Umbilical cord (tissue), 1 donor: ENCODE measurements at regions not wholly inside any gene's neighbourhood (a gene's known extent, or its start where the extent isn't known, plus 50 kb on each side); places are given as distances from the start of the nearest gene placed in this dataset.
A peak's percentile ranks its signal among the peaks of the same experiment; 100 is the strongest.
"Not testable (repeated sequence)": the region's sequence is repeated elsewhere in the genome, so short reads cannot be mapped to it uniquely, and the experiment has no call there.

Experiments
- DNase-seq: peaks from one replicate; pipeline ENCODE4 v3.0.0-alpha.2; 2015; ENCODE audit warnings: low spot score

- DNase-seq = no peak
Measured at GRCh38 chr4:31259119-31259518, 539.0 kb downstream of the PCDH7 start.

- no peak for DNase-seq
Measured at GRCh38 chr4:31261632-31262031, 541.5 kb downstream of the PCDH7 start.

- DNase-seq = not testable (repeated sequence)
Measured at GRCh38 chr4:31266094-31266493, 545.9 kb downstream of the PCDH7 start.

GRCh38 chr4:31272331-31273061 lies 552.3 kb downstream of the PCDH7 start:
- no peak for DNase-seq

- no peak for DNase-seq
Measured at GRCh38 chr4:31275906-31276305, 555.7 kb downstream of the PCDH7 start.

GRCh38 chr4:31283679-31284078 lies 563.5 kb downstream of the PCDH7 start:
- peak; percentile 23 for DNase-seq

GRCh38 chr4:31290836-31291235 lies 570.7 kb downstream of the PCDH7 start:
- DNase-seq = no peak

- no peak for DNase-seq
Measured at GRCh38 chr4:31291238-31291637, 571.1 kb downstream of the PCDH7 start.

GRCh38 chr4:31294655-31295480 lies 574.7 kb downstream of the PCDH7 start:
- DNase-seq = no peak

- no peak for DNase-seq
Measured at GRCh38 chr4:31298737-31299136, 578.6 kb downstream of the PCDH7 start.

GRCh38 chr4:31307029-31307428 lies 586.9 kb downstream of the PCDH7 start:
- no peak for DNase-seq

- DNase-seq = no peak
Measured at GRCh38 chr4:31324814-31325213, 604.6 kb downstream of the PCDH7 start.

GRCh38 chr4:31325300-31325699 lies 605.1 kb downstream of the PCDH7 start:
- no peak for DNase-seq

GRCh38 chr4:31327031-31327430 lies 606.9 kb downstream of the PCDH7 start:
- no peak for DNase-seq

GRCh38 chr4:31328932-31329331 lies 608.8 kb downstream of the PCDH7 start:
- DNase-seq = peak; percentile 62

- DNase-seq = no peak
Measured at GRCh38 chr4:31334086-31334910, 614.1 kb downstream of the PCDH7 start.

- no peak for DNase-seq
Measured at GRCh38 chr4:31338000-31338399, 617.8 kb downstream of the PCDH7 start.

- DNase-seq = no peak
Measured at GRCh38 chr4:31341601-31342359, 621.6 kb downstream of the PCDH7 start.

- DNase-seq = no peak
Measured at GRCh38 chr4:31343061-31343460, 622.9 kb downstream of the PCDH7 start.

- peak; percentile 21 for DNase-seq
Measured at GRCh38 chr4:31349907-31350306, 629.7 kb downstream of the PCDH7 start.

- no peak for DNase-seq
Measured at GRCh38 chr4:31351695-31352094, 631.5 kb downstream of the PCDH7 start.
